ENCODE measurements at regions not wholly inside any gene's neighbourhood (a gene's known extent, or its start where the extent isn't known, plus 50 kb on each side); places are given as distances from the start of the nearest gene placed in this dataset.

DNA sequence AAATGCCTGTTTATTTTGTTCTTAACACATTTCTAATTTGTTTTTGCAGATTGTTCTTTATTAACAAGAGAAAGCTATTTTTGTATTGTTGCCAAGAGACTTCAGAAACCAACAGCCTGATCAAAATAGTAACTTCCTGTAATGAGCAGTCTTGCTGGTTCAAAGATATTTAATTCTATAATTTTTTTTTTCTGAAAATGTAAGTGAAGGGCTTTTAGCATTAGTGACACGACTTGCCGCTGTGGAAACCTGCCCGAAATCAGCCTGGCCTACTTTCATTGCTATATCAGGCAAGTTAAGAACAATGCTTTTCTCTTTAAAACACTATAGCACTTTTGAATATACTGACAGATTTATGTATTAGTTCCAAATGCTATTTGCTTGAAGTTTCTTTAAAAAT is 374.3 kb downstream of the EFNB2 start:
- DNase-seq = no peak

DNA sequence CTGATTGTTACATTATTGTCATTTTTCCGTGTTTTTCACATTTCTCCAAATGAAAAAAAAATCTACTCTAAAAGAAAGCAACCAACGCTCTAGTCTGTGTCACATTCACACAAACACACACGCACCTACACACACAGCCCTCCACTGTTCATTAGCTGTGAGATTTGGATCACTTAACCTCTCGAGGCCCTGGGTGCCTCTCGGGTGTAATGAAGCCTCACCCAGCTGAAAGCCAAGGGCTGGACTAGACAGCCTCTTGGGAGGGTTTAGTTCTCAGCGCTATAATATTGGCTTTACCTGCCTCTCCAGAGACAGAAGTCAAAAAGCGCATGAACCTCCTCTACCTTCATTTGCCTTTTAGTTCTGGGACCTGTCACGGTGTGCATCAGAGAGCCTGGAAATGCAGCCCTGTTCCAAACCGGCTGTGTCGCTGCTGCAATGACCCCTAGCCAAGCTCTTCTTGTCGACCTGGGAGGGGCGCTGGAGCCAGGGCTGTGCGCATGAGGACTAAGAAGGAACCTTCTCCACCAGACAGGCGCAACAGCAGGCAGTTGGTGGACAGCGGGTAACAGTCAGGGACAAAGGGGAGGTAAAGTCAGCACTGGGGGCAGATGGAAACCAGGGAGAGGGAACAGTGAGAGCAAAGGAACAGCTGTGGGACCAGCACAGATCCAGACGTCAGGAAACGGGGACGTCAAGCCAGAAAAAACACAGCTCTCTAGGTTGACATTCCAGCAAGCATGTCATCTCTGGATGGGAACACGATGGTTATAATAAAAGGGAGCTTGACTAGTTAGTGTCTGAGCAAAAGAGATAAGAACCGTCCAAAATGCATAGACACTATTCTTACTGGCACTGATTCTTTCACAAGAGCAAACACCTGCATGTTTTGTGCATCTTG is 375.9 kb downstream of the EFNB2 start:
- no peak for DNase-seq

- DNase-seq = peak; percentile 98
Observed at GRCh38 chr13:106156468-106156867, 379.0 kb downstream of the EFNB2 start.

GRCh38 chr13:106155411-106155810 is 380.1 kb downstream of the EFNB2 start:
- DNase-seq = peak; percentile 76

DNA sequence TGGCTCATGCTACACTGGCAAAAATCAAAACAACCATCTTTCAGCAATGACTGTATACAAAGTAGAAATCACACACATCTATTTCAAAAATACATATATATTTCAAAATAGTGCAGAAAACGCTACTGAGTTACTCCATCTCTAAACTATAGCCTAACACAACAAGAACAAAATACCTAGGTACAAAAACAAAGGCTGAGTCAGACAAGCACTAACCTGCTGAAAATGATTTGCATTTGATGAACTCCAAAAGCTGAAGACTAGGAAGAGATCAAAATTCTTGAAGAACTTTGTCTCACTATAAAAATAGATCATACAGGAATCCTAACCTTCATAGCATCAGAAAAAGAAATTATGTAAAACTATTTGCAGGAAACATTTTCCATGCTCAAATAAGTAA is 381.6 kb downstream of the EFNB2 start:
- no peak for DNase-seq

DNA sequence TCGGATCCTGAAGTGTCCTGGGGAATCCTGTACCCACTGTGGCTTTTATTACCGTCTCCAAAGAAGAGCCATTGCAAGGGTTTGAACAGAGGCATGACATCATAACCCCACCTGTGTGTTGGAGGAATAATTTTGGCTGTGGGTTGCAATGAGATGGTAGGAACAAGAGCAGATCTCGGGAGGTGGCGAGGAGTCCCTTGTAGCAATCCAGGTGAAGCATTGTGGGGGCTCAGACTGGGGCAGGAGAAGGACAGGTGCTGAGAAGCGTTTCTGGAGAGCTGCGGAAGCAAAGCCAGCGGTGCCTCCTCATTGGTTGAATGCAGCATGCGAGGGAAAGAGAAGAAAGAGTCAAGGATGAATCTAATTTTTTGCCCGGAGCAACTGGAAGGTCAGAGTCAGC is 382.4 kb downstream of the EFNB2 start:
- DNase-seq = no peak

- no peak for DNase-seq
Observed at GRCh38 chr13:106152047-106152446, 383.4 kb downstream of the EFNB2 start.

DNA sequence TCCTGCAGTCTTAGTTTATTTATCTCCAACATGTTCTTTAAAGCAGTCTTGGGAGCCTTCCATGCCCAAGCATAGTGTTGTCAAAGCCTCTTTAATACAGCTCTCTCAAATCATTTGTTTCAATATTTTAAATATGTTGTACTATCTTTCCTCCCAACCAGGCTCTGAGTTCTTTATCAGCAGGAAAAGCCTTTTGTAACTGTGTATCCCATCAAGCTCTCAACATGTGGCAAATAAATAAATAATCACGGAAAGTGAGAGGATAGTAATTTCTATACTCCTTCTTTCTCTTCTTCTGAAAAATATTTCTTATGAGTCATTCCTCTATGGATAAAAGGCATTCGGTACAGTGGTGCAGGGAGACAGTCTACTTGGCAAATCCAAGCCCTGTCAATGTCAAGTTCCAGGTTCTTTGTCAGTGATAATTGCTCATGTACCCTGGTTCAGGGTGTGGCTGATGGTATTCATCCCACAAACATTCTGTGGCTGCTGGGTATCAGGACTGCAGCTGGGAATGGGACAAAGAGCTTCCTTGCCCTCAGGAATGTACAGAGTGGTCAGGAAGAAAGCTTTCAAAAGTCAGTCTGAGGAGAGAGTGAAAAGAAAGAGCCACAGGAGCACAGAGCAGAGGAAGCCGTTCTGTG is 384.3 kb downstream of the EFNB2 start:
- DNase-seq = peak; percentile 97

- DNase-seq = no peak
Observed at GRCh38 chr13:106145997-106146864, 389.2 kb downstream of the EFNB2 start.

- DNase-seq = no peak
Observed at GRCh38 chr13:106145070-106145469, 390.4 kb downstream of the EFNB2 start.

DNA sequence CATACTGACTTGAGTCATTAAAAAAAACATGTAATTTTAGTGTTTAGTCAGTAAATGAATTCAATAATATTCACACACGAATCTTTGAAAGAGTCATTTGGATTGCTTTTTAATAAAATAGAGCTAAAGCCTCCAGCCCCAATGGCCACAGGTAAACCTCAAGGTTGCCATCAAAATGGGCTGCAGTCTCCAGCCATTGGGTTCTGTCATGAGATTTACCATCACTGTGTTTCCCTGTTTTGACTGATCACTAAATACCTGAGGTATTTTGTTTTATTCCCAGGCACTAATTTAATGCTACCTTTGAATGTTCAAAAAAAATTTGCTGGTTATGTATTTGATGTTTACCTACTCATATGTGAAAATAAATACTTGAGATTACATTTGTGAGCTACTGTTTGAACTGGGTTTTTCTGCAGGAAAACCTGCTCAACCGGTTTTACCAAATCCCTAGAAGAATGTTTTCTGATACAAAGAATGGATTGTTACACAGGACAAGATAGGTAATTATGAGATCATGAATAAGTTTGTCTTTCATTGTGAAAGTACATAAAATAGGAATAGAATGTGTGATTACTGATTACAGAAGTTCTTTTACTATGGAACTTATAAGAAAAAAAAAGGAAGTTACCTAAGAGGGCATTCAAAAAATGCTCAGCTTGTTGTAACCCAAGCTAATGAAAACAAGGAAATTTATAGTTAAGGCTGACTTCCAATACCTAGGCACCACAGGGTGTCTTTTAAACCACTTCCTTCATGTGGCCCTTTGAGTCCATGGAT is 391.3 kb downstream of the EFNB2 start:
- DNase-seq = no peak

DNA sequence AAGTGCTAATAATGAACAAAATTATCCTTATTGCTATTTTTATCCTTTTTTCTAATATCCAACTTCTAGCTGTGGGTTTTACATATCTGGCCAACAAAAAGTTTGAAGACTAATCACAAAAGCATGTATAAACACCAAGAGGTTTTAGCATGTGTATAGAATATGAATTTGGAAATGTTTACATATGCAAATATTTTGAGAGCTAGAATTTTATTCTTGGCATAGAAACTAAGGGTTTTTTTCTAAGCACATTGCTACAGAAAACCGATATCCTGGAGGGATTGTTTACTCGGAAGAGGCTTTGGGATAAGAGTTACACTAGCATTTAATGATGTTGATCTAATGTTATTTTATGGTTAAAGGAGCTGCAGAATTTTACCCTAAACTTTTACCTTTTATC is 392.1 kb downstream of the EFNB2 start:
- peak; percentile 45 for DNase-seq

- DNase-seq = no peak
Observed at GRCh38 chr13:106140476-106140875, 395.0 kb downstream of the EFNB2 start.

- DNase-seq = no peak
Observed at GRCh38 chr13:106139942-106140341, 395.5 kb downstream of the EFNB2 start.

- DNase-seq = no peak
Observed at GRCh38 chr13:106139377-106139776, 396.1 kb downstream of the EFNB2 start.

DNA sequence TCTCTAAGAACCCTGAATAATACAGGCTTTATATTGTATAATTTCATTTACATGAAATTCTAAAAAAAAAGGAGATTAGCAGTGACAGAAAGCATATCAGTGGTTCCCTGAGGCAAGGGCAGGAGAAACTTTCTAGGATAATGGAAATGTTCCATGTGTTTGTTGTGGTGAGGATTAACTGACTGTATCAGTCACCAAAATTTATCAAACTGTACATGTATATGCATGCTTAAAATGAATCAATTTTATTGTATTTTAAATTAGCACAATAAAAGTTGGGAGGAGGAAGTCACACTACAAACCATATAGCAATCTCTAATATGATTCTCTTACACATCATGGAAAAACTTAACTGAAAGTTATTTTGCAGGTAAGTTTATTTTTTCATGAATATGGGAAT is 396.8 kb downstream of the EFNB2 start:
- DNase-seq = no peak

DNA sequence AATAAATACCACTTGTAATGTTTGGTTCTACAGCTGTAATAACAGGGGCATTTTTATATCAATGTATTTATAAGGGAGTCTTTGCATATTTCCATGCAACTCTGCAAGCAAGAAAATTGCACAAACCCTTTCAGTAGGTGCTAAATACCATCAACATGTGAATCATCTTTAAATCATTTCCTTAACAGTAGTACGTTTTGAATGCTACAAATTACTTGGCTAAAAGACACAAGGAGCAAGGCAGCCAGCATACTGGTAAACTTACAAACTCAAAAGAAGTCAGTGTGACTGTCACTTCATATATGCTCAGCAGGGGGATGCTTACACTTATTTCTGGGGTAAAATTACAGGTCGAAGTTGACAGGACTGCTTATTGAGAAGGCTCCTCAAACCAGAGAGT is 402.4 kb downstream of the EFNB2 start:
- peak; percentile 81 for DNase-seq

DNA sequence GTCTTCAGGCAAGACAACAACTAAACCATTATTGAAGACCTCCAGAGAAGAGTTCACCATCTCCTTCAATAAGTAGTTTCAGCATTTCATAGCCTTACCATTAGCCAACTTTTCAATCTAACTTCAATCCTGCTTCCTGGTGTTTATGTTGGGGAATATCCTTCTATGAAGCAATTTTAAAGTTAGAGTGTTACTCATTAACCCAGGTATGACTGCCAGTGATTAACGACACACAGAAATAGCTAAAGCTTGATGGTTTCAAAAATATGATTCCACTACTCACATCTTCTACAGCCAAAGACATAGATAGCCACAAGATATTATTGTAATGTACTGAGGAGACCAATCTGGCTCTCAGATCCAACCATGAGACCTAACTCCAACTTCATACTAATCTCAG is 403.2 kb downstream of the EFNB2 start:
- DNase-seq = no peak

GRCh38 chr13:106129993-106130392 is 405.5 kb downstream of the EFNB2 start:
- no peak for DNase-seq

GRCh38 chr13:106129273-106129672 is 406.2 kb downstream of the EFNB2 start:
- no peak for DNase-seq

DNA sequence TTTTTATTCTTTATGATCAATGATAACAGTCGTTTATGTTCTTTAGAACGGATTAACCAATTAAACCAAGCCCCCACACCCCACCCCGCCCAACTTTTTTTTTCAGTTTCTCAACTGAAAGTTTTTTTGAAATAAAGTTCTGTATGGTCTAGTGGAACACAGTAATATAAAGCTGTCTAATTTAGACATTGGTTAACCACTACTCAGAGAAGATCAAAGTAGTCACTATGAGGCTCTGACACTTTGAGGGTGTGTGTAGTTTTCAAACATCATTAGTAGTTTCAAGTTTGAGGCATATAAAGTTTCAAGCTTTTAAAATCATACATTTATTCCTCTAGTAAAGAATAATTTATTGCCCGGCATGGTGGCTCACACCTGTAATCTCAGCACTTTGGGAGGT is 413.2 kb downstream of the EFNB2 start:
- DNase-seq = no peak

DNA sequence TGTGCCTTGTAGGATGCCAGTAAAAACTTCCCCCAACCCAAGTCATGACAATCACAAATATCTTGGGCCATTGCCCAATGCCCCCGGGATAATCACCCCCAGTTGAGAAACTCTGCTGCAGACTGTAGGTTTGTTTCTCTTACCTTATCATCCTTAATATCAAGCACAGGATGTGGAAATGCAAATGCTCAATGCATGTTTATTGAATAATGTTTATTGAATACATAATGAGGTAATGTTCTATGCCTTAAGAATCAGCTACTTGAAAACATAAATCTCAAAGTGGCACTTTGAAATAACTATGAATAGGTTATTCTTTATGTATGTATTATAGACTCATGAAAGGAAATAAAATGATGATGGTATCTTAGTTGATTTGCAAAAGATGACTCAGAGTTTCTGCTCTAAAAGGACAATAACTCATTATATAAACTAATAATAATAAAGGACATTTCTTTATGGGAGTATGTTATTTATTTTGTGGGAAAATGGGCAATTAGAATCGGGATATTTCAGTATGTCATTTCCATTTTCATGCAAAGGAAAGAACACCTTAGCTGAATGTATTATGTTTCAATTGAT is 414.2 kb downstream of the EFNB2 start:
- DNase-seq = no peak

Data from EL (cell line).